Islet precursor cell (in vitro differentiated cells): ENCODE measurements at regions not wholly inside any gene's neighbourhood (a gene's known extent, or its start where the extent isn't known, plus 50 kb on each side); places are given as distances from the start of the nearest gene placed in this dataset.
"Not testable (repeated sequence)": the region's sequence is repeated elsewhere in the genome, so short reads cannot be mapped to it uniquely, and the experiment has no call there.

Experiments
- DNase-seq: peaks from one replicate; pipeline ENCODE4 v3.0.0-alpha.2; 2018

- no peak for DNase-seq
These were observed 1037.6 kb downstream of the DSC3 start for GRCh38 chr18:30004965-30005364.

- no peak for DNase-seq
These were observed 1060.3 kb downstream of the DSC3 start for GRCh38 chr18:29982218-29982617.

- no peak for DNase-seq
These were observed 1062.7 kb downstream of the DSC3 start for GRCh38 chr18:29979881-29980280.

- no peak for DNase-seq
These were observed 1072.7 kb downstream of the DSC3 start for GRCh38 chr18:29969876-29970275.

- no peak for DNase-seq
These were observed 1080.0 kb downstream of the DSC3 start for GRCh38 chr18:29962579-29962978.

DNA sequence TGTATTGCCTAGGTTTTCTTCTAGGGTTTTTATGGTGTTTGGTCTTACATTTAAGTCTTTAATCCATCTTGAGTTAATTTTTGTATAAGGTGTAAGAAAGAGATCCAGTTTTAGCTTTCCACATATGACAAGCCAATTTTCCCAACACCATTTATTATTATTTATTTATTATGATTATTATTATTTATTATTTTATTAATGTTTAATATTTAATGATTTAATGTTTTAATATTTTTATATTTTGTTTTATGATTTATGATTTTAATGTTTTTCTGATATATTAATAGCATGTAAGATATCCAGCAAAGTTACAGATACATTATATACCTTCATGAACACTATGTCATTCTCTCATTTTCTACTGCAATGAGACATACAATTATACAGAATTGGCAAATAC lies 1082.0 kb downstream of the DSC3 start:
- no peak for DNase-seq

GRCh38 chr18:29930231-29930630 lies 1112.3 kb downstream of the DSC3 start:
- no peak for DNase-seq

- no peak for DNase-seq
These were observed 1114.5 kb downstream of the DSC3 start for GRCh38 chr18:29928081-29928480.

DNA sequence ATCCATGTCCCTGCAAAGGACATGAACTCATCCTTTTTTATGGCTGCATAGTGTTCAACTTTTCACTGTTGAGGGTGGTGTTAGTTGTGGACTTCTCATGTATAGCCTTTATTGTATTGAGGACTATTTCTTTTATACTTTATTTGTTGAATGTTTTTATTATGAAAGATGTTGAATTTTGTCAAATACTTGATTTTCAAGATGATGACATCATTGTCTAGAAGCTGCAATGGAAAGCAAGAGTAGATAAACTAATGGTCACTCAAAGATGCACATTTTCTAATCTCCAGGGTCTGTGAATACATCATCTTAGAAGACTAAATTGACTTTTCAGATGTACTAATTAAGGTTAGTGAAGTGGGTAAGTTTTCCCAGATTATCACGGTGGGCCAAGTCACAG lies 1117.0 kb downstream of the DSC3 start:
- no peak for DNase-seq

- no peak for DNase-seq
These were observed 1130.2 kb downstream of the DSC3 start for GRCh38 chr18:29912351-29912750.

- DNase-seq: no peak
These were observed 1149.5 kb downstream of the DSC3 start for GRCh38 chr18:29892960-29893558.

GRCh38 chr18:29883114-29883513 lies 1159.4 kb downstream of the DSC3 start:
- no peak for DNase-seq

DNA sequence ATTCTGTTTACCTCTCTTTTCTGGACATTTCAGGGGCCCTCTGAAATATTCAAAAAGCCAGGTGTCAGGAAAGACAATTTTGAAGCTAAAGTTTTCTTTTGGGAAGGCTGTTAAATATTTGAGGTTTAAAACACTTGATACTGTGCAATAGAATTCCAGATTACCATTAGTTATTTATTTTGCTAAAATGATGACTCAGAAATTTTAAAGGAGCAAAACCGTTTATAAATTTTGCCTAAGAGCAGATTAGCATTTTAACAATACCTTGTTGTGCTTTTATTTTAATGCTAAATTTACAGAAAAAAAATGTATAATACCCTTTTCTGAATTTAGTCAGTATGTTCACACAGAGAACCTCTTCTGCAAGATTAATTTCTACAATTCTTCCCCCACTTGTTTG lies 1159.9 kb downstream of the DSC3 start:
- no peak for DNase-seq

GRCh38 chr18:29879763-29880162 lies 1162.8 kb downstream of the DSC3 start:
- DNase-seq: no peak

GRCh38 chr18:29874519-29875098 lies 1167.9 kb downstream of the DSC3 start:
- peak; percentile 55 for DNase-seq

GRCh38 chr18:29873211-29873610 lies 1169.3 kb downstream of the DSC3 start:
- DNase-seq: peak; percentile 55

DNA sequence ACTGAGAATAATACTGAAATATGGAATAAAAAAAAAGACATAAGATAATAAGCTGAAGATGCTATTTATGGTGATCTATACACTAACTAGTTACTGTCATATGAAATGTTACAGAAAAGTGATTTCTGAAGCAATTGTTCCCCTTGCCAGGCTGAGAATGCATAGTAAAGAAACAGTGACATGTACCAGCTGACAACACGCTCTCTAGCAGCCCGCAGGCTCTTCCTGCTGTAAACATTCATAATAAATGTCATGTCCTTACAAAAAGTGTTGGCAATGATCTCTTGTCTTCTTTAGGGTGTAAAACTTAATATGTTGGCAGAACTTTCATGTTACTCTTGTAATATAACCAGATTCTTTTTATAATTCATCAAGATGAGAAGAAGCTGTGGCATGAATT lies 1171.3 kb downstream of the DSC3 start:
- no peak for DNase-seq

DNA sequence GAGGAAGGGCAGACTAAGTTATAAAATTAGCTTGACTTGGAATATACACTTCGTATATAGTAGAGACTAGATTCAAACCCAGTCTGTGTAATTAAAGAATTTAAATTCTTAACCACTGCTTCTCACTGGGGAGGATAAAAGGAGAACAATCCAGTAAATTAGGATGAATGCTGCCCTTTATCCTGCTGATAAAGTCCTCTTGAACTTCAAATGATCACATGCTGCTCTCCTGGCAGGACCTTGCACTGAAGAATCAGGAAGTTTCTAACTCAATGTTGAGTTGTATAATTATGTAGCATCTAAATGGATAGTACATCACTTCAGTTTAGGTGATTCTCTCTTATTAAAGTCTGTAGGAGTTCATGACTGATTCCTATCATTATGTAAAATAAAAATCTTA lies 1179.7 kb downstream of the DSC3 start:
- DNase-seq: no peak

DNA sequence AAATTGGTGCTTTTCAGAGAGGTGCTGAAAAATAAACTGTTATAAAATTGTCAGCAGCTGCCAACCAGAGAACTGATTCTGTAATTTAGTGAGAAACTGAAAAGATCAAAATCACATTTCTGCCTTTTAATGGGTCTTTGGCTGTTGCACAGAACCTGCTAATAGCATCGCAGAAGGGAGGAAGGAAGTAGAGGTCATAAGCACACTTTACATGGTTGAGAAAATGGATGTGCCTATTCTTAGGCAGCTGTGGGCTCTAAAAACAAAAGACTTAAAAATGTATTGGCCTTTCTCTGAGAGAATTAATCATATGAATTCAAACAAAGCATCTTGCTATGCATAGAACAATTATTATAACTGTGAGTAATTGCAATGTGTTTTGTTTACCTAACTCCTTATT lies 1186.9 kb downstream of the DSC3 start:
- DNase-seq: no peak

GRCh38 chr18:29853126-29853525 lies 1189.4 kb downstream of the DSC3 start:
- no peak for DNase-seq

DNA sequence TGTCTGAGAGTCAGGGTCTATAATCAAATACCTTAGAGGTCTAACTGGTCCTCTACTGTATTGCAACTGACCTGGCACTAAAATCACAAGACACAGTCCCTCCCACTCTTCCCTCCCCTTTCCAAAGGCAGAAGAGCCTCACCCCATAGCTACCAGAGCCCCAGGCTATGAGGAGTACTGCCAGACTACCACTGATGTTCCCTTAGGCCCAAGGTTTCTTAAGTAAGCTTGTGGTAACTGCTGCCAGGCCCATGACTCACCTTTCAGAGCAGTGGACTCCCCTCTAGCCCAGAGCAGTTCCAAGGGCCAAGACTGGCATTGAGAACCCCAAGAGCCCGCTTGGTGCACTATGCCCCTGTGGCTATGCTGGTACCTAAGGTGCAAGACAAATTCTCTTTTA lies 1193.4 kb downstream of the DSC3 start:
- peak; percentile 62 for DNase-seq

- no peak for DNase-seq
These were observed 1200.9 kb downstream of the DSC3 start for GRCh38 chr18:29841631-29842030.

GRCh38 chr18:29840089-29840488 lies 1202.5 kb downstream of the DSC3 start:
- peak; percentile 62 for DNase-seq

DNA sequence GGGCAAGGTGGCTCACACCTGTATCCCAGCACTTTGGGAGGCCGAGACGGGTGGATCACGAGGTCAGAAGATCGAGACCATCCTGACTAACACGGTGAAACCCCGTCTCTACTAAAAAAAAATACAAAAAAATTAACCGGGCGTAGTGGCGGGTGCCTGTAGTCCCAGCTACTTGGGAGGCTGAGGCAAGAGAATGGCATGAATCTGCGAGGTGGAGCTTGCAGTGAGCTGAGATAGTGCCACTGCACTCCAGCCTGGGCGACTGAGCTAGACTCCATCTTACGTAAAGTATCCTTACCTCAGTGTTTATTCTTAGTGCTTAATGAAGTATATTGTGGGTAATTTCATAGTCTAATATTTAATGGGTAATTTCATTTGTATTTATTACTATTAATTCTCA lies 1203.6 kb downstream of the DSC3 start:
- DNase-seq: not testable (repeated sequence)

- DNase-seq: no peak
These were observed 1204.0 kb downstream of the DSC3 start for GRCh38 chr18:29838556-29838955.
